CD4-positive, CD25-positive, alpha-beta regulatory T cell (primary cell): ENCODE measurements at regions not wholly inside any gene's neighbourhood (a gene's known extent, or its start where the extent isn't known, plus 50 kb on each side); places are given as distances from the start of the nearest gene placed in this dataset.
A peak's percentile ranks its signal among the peaks of the same experiment; 100 is the strongest.
"Not testable (repeated sequence)": the region's sequence is repeated elsewhere in the genome, so short reads cannot be mapped to it uniquely, and the experiment has no call there.

ENCODE experiments used
- ATAC-seq, 2 donors: fragments of 150-1000 bp; cut with Tn5 transposase; one replicate each; pipeline ENCODE4 v1.10.0; 2021; ENCODE audit warnings: low read depth in 2 of 2, moderate number of reproducible peaks in 2 of 2, moderate library complexity in 1 of 2
- DNase-seq, 3 donors: peaks; one replicate each; pipeline versions ENCODE4 v3.0.0 to v3.0.0-alpha.2; 2012 to 2022; ENCODE audit warnings: mixed read lengths in 1 of 3
- H3K27ac ChIP-seq: one replicate; pipeline ENCODE4 v1.7.0; 2013; ENCODE audit warnings: mild to moderate bottlenecking, low read length; ENCODE audit not compliant: insufficient read depth, poor library complexity, severe bottlenecking
- H3K27me3 ChIP-seq: one replicate; pipeline ENCODE4 v1.7.0; 2013; ENCODE audit warnings: low read length; ENCODE audit not compliant: control insufficient read depth, insufficient read depth
- H3K36me3 ChIP-seq: one replicate; pipeline ENCODE4 v1.7.0; 2013; ENCODE audit warnings: mild to moderate bottlenecking, low read length, moderate library complexity; ENCODE audit not compliant: control insufficient read depth, insufficient read depth
- H3K4me1 ChIP-seq: 2 replicates; pipeline ENCODE4 v1.7.0; 2013; ENCODE audit warnings: mild to moderate bottlenecking, low read length; ENCODE audit not compliant: insufficient read depth, control insufficient read depth, poor library complexity, severe bottlenecking
- H3K4me3 ChIP-seq: one replicate; pipeline ENCODE4 v1.7.0; 2013; ENCODE audit warnings: low read depth, mild to moderate bottlenecking, low read length, moderate library complexity
- H3K9me3 ChIP-seq, 2 experiments: 1 replicate in 1 of 2; 2 replicates in 1 of 2; pipeline ENCODE4 v1.7.0; 2013; ENCODE audit warnings: low read length in 2 of 2, mild to moderate bottlenecking in 1 of 2, moderate library complexity in 1 of 2; ENCODE audit not compliant: control insufficient read depth in 2 of 2
- H3K27ac Mint-ChIP-seq, 3 donors: one replicate each; pipeline ENCODE4 v1.8.0; 2020 to 2022; ENCODE audit warnings: mild to moderate bottlenecking in 3 of 3, mixed read lengths in 3 of 3, moderate library complexity in 2 of 3
- H3K27me3 Mint-ChIP-seq: one replicate; pipeline ENCODE4 v1.8.0; 2022; ENCODE audit warnings: mild to moderate bottlenecking, mixed read lengths
- H3K36me3 Mint-ChIP-seq: one replicate; pipeline ENCODE4 v1.8.0; 2020; ENCODE audit warnings: mixed read lengths
- H3K4me1 Mint-ChIP-seq, 4 donors: one replicate each; pipeline ENCODE4 v1.8.0; 2020 to 2022; ENCODE audit warnings: mixed read lengths in 4 of 4, mild to moderate bottlenecking in 1 of 4
- H3K4me3 Mint-ChIP-seq, 4 donors: one replicate each; pipeline ENCODE4 v1.8.0; 2020 to 2022; ENCODE audit warnings: mild to moderate bottlenecking in 4 of 4, mixed read lengths in 4 of 4, moderate library complexity in 3 of 4
- H3K9me3 Mint-ChIP-seq, 7 donors: one replicate each; pipeline ENCODE4 v1.8.0; 2020 to 2022; ENCODE audit warnings: mixed read lengths in 7 of 7, mild to moderate bottlenecking in 3 of 7, moderate library complexity in 2 of 7

GRCh38 chr6:71228461-71229041, 60.1 kb upstream of the OGFRL1 start:
- no peaks in the 10 kb centered on the region for H3K9me3 ChIP-seq
- H3K4me3 ChIP-seq = no peak overlapping the region
- peaks cover 3% of the 10 kb centered on the region for H3K4me1 ChIP-seq
- peak overlapping the region in 1 of 4 donors; percentile 18 for H3K4me3 Mint-ChIP-seq
- peak in 1 of 2 donors; percentile 18 for ATAC-seq
- peaks cover 0 to 4% (median 0%) of the 10 kb centered on the region in 7 donors for H3K9me3 Mint-ChIP-seq
- no peak for DNase-seq
- peaks cover 0 to 15% (median 5%) of the 10 kb centered on the region in 4 donors for H3K4me1 Mint-ChIP-seq
- H3K27ac Mint-ChIP-seq = peak overlapping the region in 1 of 3 donors; percentile 6
- no peaks in the 10 kb centered on the region for H3K36me3 ChIP-seq
- no peaks in the 10 kb centered on the region for H3K27me3 Mint-ChIP-seq
- no peaks in the 10 kb centered on the region for H3K36me3 Mint-ChIP-seq
- no peak overlapping the region for H3K27ac ChIP-seq
- H3K27me3 ChIP-seq = no peaks in the 10 kb centered on the region

- Histone ChIP-seq H3K9me3 (no peaks in the 10 kb centered on the region), H3K36me3 (no peaks in the 10 kb centered on the region), H3K27ac (no peak overlapping the region), H3K27me3 (no peaks in the 10 kb centered on the region), H3K4me3 (no peak overlapping the region), H3K4me1 (peaks cover 3% of the 10 kb centered on the region)
- Mint-ChIP-seq H3K36me3 (no peaks in the 10 kb centered on the region), H3K4me1 (peaks cover 0 to 15% (median 6%) of the 10 kb centered on the region in 4 donors), H3K9me3 (peaks cover 0 to 4% (median 0%) of the 10 kb centered on the region in 7 donors), H3K27ac (no peak overlapping the region), H3K27me3 (no peaks in the 10 kb centered on the region), H3K4me3 (no peak overlapping the region)
- no peak for ATAC-seq
- no peak for DNase-seq
These were observed 59.1 kb upstream of the OGFRL1 start for GRCh38 chr6:71229477-71229876.

GRCh38 chr6:71232890-71233289, 55.7 kb upstream of the OGFRL1 start:
- not testable (repeated sequence) for DNase-seq, H3K4me3 Mint-ChIP-seq, H3K4me1 ChIP-seq, H3K4me3 ChIP-seq, H3K36me3 Mint-ChIP-seq, H3K36me3 ChIP-seq, H3K27ac ChIP-seq, H3K9me3 Mint-ChIP-seq, H3K27ac Mint-ChIP-seq, H3K27me3 ChIP-seq, ATAC-seq, H3K9me3 ChIP-seq, H3K27me3 Mint-ChIP-seq
- H3K4me1 Mint-ChIP-seq = peaks cover 0 to 15% (median 6%) of the 10 kb centered on the region in 4 donors

- Mint-ChIP-seq H3K9me3 (peaks cover 0 to 7% (median 0%) of the 10 kb centered on the region in 7 donors), H3K27ac (no peak overlapping the region), H3K27me3 (no peaks in the 10 kb centered on the region), H3K4me1 (peaks cover 0 to 5% (median 0%) of the 10 kb centered on the region in 4 donors), H3K36me3 (no peaks in the 10 kb centered on the region), H3K4me3 (no peak overlapping the region)
- DNase-seq = no peak
- no peaks in the 10 kb centered on the region for H3K4me1 ChIP-seq
- no peaks in the 10 kb centered on the region for H3K36me3 ChIP-seq
- no peak overlapping the region for H3K4me3 ChIP-seq
- no peak overlapping the region for H3K27ac ChIP-seq
- no peaks in the 10 kb centered on the region for H3K27me3 ChIP-seq
- H3K9me3 ChIP-seq = no peaks in the 10 kb centered on the region
- ATAC-seq = no peak
These were observed 51.6 kb upstream of the OGFRL1 start for GRCh38 chr6:71236926-71237434.

GRCh38 chr6:71238351-71238750, 50.3 kb upstream of the OGFRL1 start:
- Mint-ChIP-seq H3K36me3 (no peaks in the 10 kb centered on the region), H3K4me1 (peaks cover 0 to 3% (median 0%) of the 10 kb centered on the region in 4 donors), H3K27ac (no peak overlapping the region), H3K4me3 (no peak overlapping the region), H3K27me3 (peaks cover 7% of the 10 kb centered on the region), H3K9me3 (peaks cover 0 to 7% (median 0%) of the 10 kb centered on the region in 7 donors)
- no peaks in the 10 kb centered on the region for H3K4me1 ChIP-seq
- no peaks in the 10 kb centered on the region for H3K9me3 ChIP-seq
- no peak for DNase-seq
- no peaks in the 10 kb centered on the region for H3K36me3 ChIP-seq
- no peak for ATAC-seq
- no peaks in the 10 kb centered on the region for H3K27me3 ChIP-seq
- H3K4me3 ChIP-seq = no peak overlapping the region
- no peak overlapping the region for H3K27ac ChIP-seq
